PC-3 (cell line): ENCODE measurements at regions not wholly inside any gene's neighbourhood (a gene's known extent, or its start where the extent isn't known, plus 50 kb on each side); places are given as distances from the start of the nearest gene placed in this dataset.

ENCODE experiments used
- ATAC-seq: fragments of 200-7000 bp; cut with Tn5 transposase; 2 replicates; pipeline ENCODE4 v1.9.1; 2020; ENCODE audit warnings: mild to moderate bottlenecking, moderate library complexity
- BruUV-seq: library from RNA; stranded (reverse); fragments of 400-500 nt; replicated peaks from 2 replicates; lab custom pipeline; 2021; lab: Mats Ljungman, UMichigan
- CTCF ChIA-PET: fragments of 300-600 bp; sonication (Branson Sonifier 250); formaldehyde crosslinking; loops from one replicate; lab custom pipeline; 2022; ENCODE audit warnings: antibody characterized with exemption; lab: Charles Lee
- POLR2A ChIA-PET: fragments of 300-600 bp; sonication (Branson Sonifier 250); formaldehyde crosslinking; loops from one replicate; lab custom pipeline; 2022; ENCODE audit warnings: antibody characterized with exemption; ENCODE audit not compliant: unreplicated experiment; lab: Charles Lee
- DNase-seq: peaks from one replicate; pipeline ENCODE4 v3.0.0-alpha.2; 2015
- H2AFZ ChIP-seq: fragments of 300-600 bp; sonication (generic); 2 replicates; pipeline ENCODE4 v1.6.0; 2016; ENCODE audit warnings: antibody characterized with exemption, low read length
- H3F3A ChIP-seq: fragments of 300-600 bp; sonication (generic); one replicate; pipeline ENCODE4 v1.6.0; 2017; ENCODE audit warnings: antibody characterized with exemption, low read length, control low read depth, mild to moderate bottlenecking; ENCODE audit not compliant: unreplicated experiment
- H3K27ac ChIP-seq: fragments of 300-600 bp; sonication (generic); 2 replicates; pipeline ENCODE4 v1.5.1; 2016; ENCODE audit warnings: mild to moderate bottlenecking, low read length
- H3K27me3 ChIP-seq: fragments of 300-600 bp; sonication (generic); 2 replicates; pipeline ENCODE4 v1.6.1; 2016; ENCODE audit warnings: low read length, mixed read lengths
- H3K36me3 ChIP-seq: fragments of 300-600 bp; sonication (generic); 2 replicates; pipeline ENCODE4 v1.6.1; 2016; ENCODE audit warnings: low read depth, mixed run types, low read length, mixed read lengths
- H3K4me1 ChIP-seq: fragments of 300-600 bp; sonication (generic); 2 replicates; pipeline ENCODE4 v1.5.1; 2016; ENCODE audit warnings: low read length; ENCODE audit not compliant: insufficient read depth
- H3K4me2 ChIP-seq: fragments of 300-600 bp; sonication (generic); 2 replicates; pipeline ENCODE4 v1.6.0; 2016; ENCODE audit warnings: low read length
- H3K4me3 ChIP-seq: fragments of 300-600 bp; sonication (generic); 2 replicates; pipeline ENCODE4 v1.5.1; 2016; ENCODE audit warnings: mild to moderate bottlenecking, low read length, mixed read lengths
- H3K79me2 ChIP-seq: fragments of 300-600 bp; sonication (generic); 2 replicates; pipeline ENCODE4 v1.6.1; 2017; ENCODE audit warnings: low read length, mixed read lengths
- H3K9ac ChIP-seq: fragments of 300-600 bp; sonication (generic); 2 replicates; pipeline ENCODE4 v1.6.0; 2016; ENCODE audit warnings: mild to moderate bottlenecking, low read length
- H3K9me2 ChIP-seq: fragments of 300-600 bp; sonication (generic); replicated peaks from 2 replicates; pipeline ENCODE4 v1.6.1; 2016; ENCODE audit warnings: mixed run types, low read length, mixed read lengths
- H3K9me3 ChIP-seq: fragments of 300-600 bp; sonication (generic); 2 replicates; pipeline ENCODE4 v1.6.1; 2016; ENCODE audit warnings: low read length, mixed read lengths
- H4K20me1 ChIP-seq: fragments of 300-600 bp; sonication (generic); 2 replicates; pipeline ENCODE4 v1.6.1; 2016; ENCODE audit warnings: low read length, mixed read lengths
- CTCF ChIP-seq: fragments of 300-600 bp; sonication (generic); conservative IDR thresholded peaks from 2 replicates; pipeline ENCODE4 v1.5.1; 2017; ENCODE audit warnings: antibody characterized with exemption, low read depth, mild to moderate bottlenecking, low read length
- EZH2 ChIP-seq: fragments of 300-600 bp; sonication (generic); IDR thresholded peaks from one replicate; pipeline ENCODE4 v1.6.1; 2017; ENCODE audit warnings: antibody characterized with exemption, mild to moderate bottlenecking, low read length; ENCODE audit not compliant: unreplicated experiment
- EZH2phosphoT487 ChIP-seq: fragments of 300-600 bp; sonication (generic); IDR thresholded peaks from 2 replicates; pipeline ENCODE4 v1.6.1; 2018; ENCODE audit warnings: mild to moderate bottlenecking, antibody characterized with exemption, low read length, borderline replicate concordance
- intact Hi-C: fragments of 100-400 bp; cut with micrococcal nuclease; formaldehyde crosslinking; loops from 2 replicates; pipeline ENCODE4 v1.9.0; 2023

GRCh38 chr9:119881898-119882297 is 512.7 kb upstream of the BRINP1 start:
- Histone ChIP-seq H3K36me3 (no peaks in the 10 kb centered on the region), H3K79me2 (no peaks in the 10 kb centered on the region), H3K4me3 (no peak overlapping the region), H3K27ac (no peak overlapping the region), H3K4me1 (no peaks in the 10 kb centered on the region), H3F3A (no peaks in the 10 kb centered on the region), H3K9me2 (no peaks in the 10 kb centered on the region), H3K9ac (no peak overlapping the region), H3K27me3 (no peaks in the 10 kb centered on the region), H3K4me2 (no peak overlapping the region), H4K20me1 (no peaks in the 10 kb centered on the region), H2AFZ (no peak overlapping the region), H3K9me3 (no peaks in the 10 kb centered on the region)
- intact Hi-C loops = no loop called here
- no peak for DNase-seq
- POLR2A ChIA-PET = no interaction called here
- CTCF ChIA-PET = no interaction called here
- BruUV-seq = no TSS peak
- TF ChIP-seq EZH2 (no peak), EZH2phosphoT487 (no peak), CTCF (no peak)
- ATAC-seq = no peak

GRCh38 chr9:119880361-119880760 is 511.1 kb upstream of the BRINP1 start:
- intact Hi-C loops = no loop called here
- no peaks in the 10 kb centered on the region for H3K27me3 ChIP-seq
- no peaks in the 10 kb centered on the region for H3K4me1 ChIP-seq
- H3K4me2 ChIP-seq = no peak overlapping the region
- H3K36me3 ChIP-seq = no peaks in the 10 kb centered on the region
- BruUV-seq = no TSS peak
- ChIA-PET CTCF (no interaction called here), POLR2A (no interaction called here)
- H3F3A ChIP-seq = no peaks in the 10 kb centered on the region
- H3K9me2 ChIP-seq = no peaks in the 10 kb centered on the region
- no peak overlapping the region for H3K27ac ChIP-seq
- DNase-seq = no peak
- H3K4me3 ChIP-seq = no peak overlapping the region
- H4K20me1 ChIP-seq = no peaks in the 10 kb centered on the region
- H3K9me3 ChIP-seq = no peaks in the 10 kb centered on the region
- no peak for TF ChIP-seq EZH2
- no peak for TF ChIP-seq CTCF
- no peak for TF ChIP-seq EZH2phosphoT487
- no peak overlapping the region for H2AFZ ChIP-seq
- no peak for ATAC-seq
- no peaks in the 10 kb centered on the region for H3K79me2 ChIP-seq
- no peak overlapping the region for H3K9ac ChIP-seq

- TF ChIP-seq EZH2 (no peak), CTCF (no peak), EZH2phosphoT487 (no peak)
- no peak for ATAC-seq
These were observed 508.1 kb upstream of the BRINP1 start for GRCh38 chr9:119877306-119877705.

More at GRCh38 chr9:119877306-119877705, 508.1 kb upstream of the BRINP1 start:
- Histone ChIP-seq H3K4me3 (no peak overlapping the region), H3K9me3 (no peaks in the 10 kb centered on the region), H2AFZ (no peak overlapping the region), H3K27me3 (no peaks in the 10 kb centered on the region), H3K79me2 (no peaks in the 10 kb centered on the region), H3K27ac (no peak overlapping the region), H3K36me3 (no peaks in the 10 kb centered on the region), H3K4me1 (no peaks in the 10 kb centered on the region), H3K9ac (no peak overlapping the region), H3K4me2 (no peak overlapping the region), H3F3A (no peaks in the 10 kb centered on the region), H4K20me1 (no peaks in the 10 kb centered on the region), H3K9me2 (no peaks in the 10 kb centered on the region)
- POLR2A ChIA-PET = no interaction called here
- intact Hi-C loops = no loop called here
- DNase-seq = no peak
- no TSS peak for BruUV-seq
- CTCF ChIA-PET = no interaction called here
